ENCODE measurements at regions not wholly inside any gene's neighbourhood (a gene's known extent, or its start where the extent isn't known, plus 50 kb on each side); places are given as distances from the start of the nearest gene placed in this dataset.

DNA sequence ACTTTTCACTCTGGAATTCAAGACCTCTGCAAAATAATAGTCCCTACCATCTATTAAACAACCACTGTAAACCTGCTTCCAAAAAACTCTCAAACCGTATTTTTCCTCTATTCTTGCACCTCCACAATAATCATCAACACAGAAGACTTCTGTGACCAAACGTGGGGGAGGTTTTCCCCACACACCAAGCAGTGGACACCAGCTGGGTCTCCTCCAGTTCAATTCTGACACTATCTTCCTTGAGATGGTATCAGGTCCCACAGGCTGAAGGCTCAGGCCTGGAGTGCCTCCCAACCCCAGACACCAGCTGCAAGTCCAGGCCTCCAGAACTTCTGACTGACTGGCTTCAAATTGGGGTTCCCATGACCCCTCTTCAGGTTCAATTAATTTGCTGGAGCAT lies 89.6 kb upstream of the RAP2B start:
- TF ChIP-seq EZH2 (IDR thresholded peaks at IDR 0.05): no peak
- no peak for TF ChIP-seq EZH2phosphoT487 (IDR thresholded peaks at IDR 0.05)
- TF ChIP-seq, protein P1, sequence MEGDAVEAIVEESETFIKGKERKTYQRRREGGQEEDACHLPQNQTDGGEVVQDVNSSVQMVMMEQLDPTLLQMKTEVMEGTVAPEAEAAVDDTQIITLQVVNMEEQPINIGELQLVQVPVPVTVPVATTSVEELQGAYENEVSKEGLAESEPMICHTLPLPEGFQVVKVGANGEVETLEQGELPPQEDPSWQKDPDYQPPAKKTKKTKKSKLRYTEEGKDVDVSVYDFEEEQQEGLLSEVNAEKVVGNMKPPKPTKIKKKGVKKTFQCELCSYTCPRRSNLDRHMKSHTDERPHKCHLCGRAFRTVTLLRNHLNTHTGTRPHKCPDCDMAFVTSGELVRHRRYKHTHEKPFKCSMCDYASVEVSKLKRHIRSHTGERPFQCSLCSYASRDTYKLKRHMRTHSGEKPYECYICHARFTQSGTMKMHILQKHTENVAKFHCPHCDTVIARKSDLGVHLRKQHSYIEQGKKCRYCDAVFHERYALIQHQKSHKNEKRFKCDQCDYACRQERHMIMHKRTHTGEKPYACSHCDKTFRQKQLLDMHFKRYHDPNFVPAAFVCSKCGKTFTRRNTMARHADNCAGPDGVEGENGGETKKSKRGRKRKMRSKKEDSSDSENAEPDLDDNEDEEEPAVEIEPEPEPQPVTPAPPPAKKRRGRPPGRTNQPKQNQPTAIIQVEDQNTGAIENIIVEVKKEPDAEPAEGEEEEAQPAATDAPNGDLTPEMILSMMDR (IDR thresholded peaks at IDR 0.05): no peak
- H3K36me3 Mint-ChIP-seq: no peaks in the 10 kb centered on the region
- Histone ChIP-seq H3F3A (ENCODE audit: low read depth) (no peaks in the 10 kb centered on the region), H3K9me3 (ENCODE audit: low read depth) (no peaks in the 10 kb centered on the region), H2AFZ (replicated peaks) (peak overlapping the region; percentile 24), H3K4me1 (no peaks in the 10 kb centered on the region), H3K27ac (no peak overlapping the region), H3K4me2 (no peak overlapping the region), H3K4me3 (no peak overlapping the region), H4K20me1 (ENCODE audit: low read depth) (no peaks in the 10 kb centered on the region), H3K79me2 (ENCODE audit: low read depth) (no peaks in the 10 kb centered on the region), H3K9ac (no peak overlapping the region), H3K27me3 (no peaks in the 10 kb centered on the region), H3K36me3 (no peaks in the 10 kb centered on the region)
- no peaks in the 10 kb centered on the region for H3K9me3 Mint-ChIP-seq
- DNase-seq (ENCODE audit: low spot score): no peak
- no peaks in the 10 kb centered on the region for H3K27me3 Mint-ChIP-seq (ENCODE audit: insufficient read depth, low read depth)
- no peak overlapping the region for H3K27ac Mint-ChIP-seq
- no peaks in the 10 kb centered on the region for H3K4me1 Mint-ChIP-seq
- no peak overlapping the region for H3K4me3 Mint-ChIP-seq

DNA sequence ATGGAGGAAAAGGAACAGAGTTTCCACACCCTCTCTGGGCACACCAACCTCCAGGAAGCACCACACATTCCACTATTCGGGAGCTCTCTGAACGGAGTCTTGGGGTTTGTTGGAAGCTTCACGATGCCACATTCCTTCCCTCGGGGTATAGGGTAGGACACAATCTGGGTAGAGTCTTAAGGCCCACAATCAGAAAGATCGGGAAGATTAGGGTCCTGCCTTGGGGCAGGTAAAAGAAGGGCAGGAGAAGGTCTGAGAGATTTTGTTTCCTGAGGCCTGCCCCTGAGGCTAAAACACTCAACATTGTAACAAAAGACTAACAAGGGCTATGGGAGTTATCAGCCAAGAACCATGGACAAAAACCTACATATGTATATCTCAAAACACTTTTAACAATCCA lies 89.2 kb upstream of the RAP2B start:
- Histone ChIP-seq H3K4me1 (no peaks in the 10 kb centered on the region), H3K4me2 (no peak overlapping the region), H2AFZ (replicated peaks) (peak overlapping the region; percentile 24), H3K9ac (no peak overlapping the region), H3K27ac (no peak overlapping the region), H3K36me3 (no peaks in the 10 kb centered on the region), H3K79me2 (ENCODE audit: low read depth) (no peaks in the 10 kb centered on the region), H3K9me3 (ENCODE audit: low read depth) (no peaks in the 10 kb centered on the region), H4K20me1 (ENCODE audit: low read depth) (no peaks in the 10 kb centered on the region), H3K4me3 (no peak overlapping the region), H3F3A (ENCODE audit: low read depth) (no peaks in the 10 kb centered on the region), H3K27me3 (no peaks in the 10 kb centered on the region)
- Mint-ChIP-seq H3K27ac (no peak overlapping the region), H3K27me3 (ENCODE audit: insufficient read depth, low read depth) (no peaks in the 10 kb centered on the region), H3K9me3 (no peaks in the 10 kb centered on the region), H3K4me3 (no peak overlapping the region), H3K36me3 (no peaks in the 10 kb centered on the region), H3K4me1 (no peaks in the 10 kb centered on the region)
- TF ChIP-seq, protein P1 (IDR thresholded peaks at IDR 0.05): no peak
- DNase-seq (ENCODE audit: low spot score): no peak

DNA sequence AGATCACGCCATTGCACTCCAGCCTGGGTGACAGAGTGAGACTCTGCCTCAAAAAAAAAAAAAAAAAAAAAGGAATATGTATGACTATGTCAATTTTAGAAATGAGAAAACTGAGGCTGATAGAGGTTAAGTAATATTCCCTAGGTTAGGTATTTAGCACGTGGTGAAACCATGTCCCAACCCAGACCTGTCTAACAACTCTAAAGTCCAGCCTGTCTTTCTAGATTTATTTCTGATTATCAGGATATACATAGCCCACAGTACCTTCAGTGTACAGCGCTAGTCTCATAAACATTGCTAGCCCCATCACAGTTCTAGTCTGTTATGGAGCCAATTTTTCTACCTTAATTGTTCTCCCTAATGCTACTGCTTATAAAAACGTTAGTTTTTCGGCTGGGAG lies 88.4 kb upstream of the RAP2B start:
- Histone ChIP-seq H4K20me1 (ENCODE audit: low read depth) (no peaks in the 10 kb centered on the region), H2AFZ (replicated peaks) (no peak overlapping the region), H3K9me3 (ENCODE audit: low read depth) (no peaks in the 10 kb centered on the region), H3K27ac (no peak overlapping the region), H3K4me1 (no peaks in the 10 kb centered on the region), H3K36me3 (no peaks in the 10 kb centered on the region), H3F3A (ENCODE audit: low read depth) (no peaks in the 10 kb centered on the region), H3K27me3 (no peaks in the 10 kb centered on the region), H3K9ac (no peak overlapping the region), H3K4me2 (no peak overlapping the region), H3K79me2 (ENCODE audit: low read depth) (no peaks in the 10 kb centered on the region), H3K4me3 (no peak overlapping the region)
- TF ChIP-seq, protein P1 (IDR thresholded peaks at IDR 0.05): no peak
- TF ChIP-seq EZH2phosphoT487 (IDR thresholded peaks at IDR 0.05): no peak
- no peak overlapping the region for H3K27ac Mint-ChIP-seq
- no peak overlapping the region for H3K4me3 Mint-ChIP-seq
- no peaks in the 10 kb centered on the region for H3K27me3 Mint-ChIP-seq (ENCODE audit: insufficient read depth, low read depth)
- H3K36me3 Mint-ChIP-seq: no peaks in the 10 kb centered on the region
- no peaks in the 10 kb centered on the region for H3K4me1 Mint-ChIP-seq
- no peak for DNase-seq (ENCODE audit: low spot score)
- no peaks in the 10 kb centered on the region for H3K9me3 Mint-ChIP-seq

DNA sequence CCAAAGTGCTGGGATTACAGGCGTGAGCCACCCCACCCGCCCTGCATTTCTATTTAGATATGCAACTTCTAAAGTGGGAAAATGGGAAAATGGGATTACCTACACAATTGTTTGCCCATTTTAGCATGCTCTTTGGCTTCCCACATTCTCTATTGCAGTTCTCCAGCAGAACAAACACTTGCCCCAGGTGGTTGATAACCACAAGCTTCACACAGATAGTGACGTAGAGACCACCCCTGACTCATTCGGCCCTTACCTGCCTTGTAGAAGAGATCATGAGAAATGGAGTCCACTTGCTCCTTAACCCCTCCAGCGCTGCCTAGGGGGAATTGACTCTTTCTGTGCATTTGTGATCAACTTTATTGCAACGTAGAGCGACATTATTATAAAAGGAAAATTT lies 83.2 kb upstream of the RAP2B start:
- Histone ChIP-seq H4K20me1 (ENCODE audit: low read depth) (no peaks in the 10 kb centered on the region), H3K4me1 (no peaks in the 10 kb centered on the region), H3K27ac (no peak overlapping the region), H3K79me2 (ENCODE audit: low read depth) (no peaks in the 10 kb centered on the region), H3K9ac (no peak overlapping the region), H3K4me3 (no peak overlapping the region), H3K36me3 (no peaks in the 10 kb centered on the region), H3K4me2 (no peak overlapping the region), H3F3A (ENCODE audit: low read depth) (no peaks in the 10 kb centered on the region), H3K9me3 (ENCODE audit: low read depth) (no peaks in the 10 kb centered on the region), H2AFZ (replicated peaks) (no peak overlapping the region), H3K27me3 (no peaks in the 10 kb centered on the region)
- no peak for DNase-seq (ENCODE audit: low spot score)
- Mint-ChIP-seq H3K9me3 (no peaks in the 10 kb centered on the region), H3K4me3 (no peak overlapping the region), H3K27ac (no peak overlapping the region), H3K36me3 (no peaks in the 10 kb centered on the region), H3K4me1 (no peaks in the 10 kb centered on the region), H3K27me3 (ENCODE audit: insufficient read depth, low read depth) (no peaks in the 10 kb centered on the region)
- TF ChIP-seq EZH2 (IDR thresholded peaks at IDR 0.05) (no peak), EZH2phosphoT487 (IDR thresholded peaks at IDR 0.05) (no peak)
- TF ChIP-seq, protein P1 (IDR thresholded peaks at IDR 0.05): no peak
